RWPE1 (cell line): ENCODE measurements at regions not wholly inside any gene's neighbourhood (a gene's known extent, or its start where the extent isn't known, plus 50 kb on each side); places are given as distances from the start of the nearest gene placed in this dataset.

ENCODE experiments used
- CTCF ChIA-PET: fragments of 350-600 bp; sonication (Branson Sonifier 250); formaldehyde crosslinking; extraction: SDS; loops from one replicate; lab custom pipeline; 2021; lab: Yijun Ruan, JAX
- POLR2A ChIA-PET: fragments of 400-600 bp; formaldehyde crosslinking; extraction: SDS; loops from one replicate; lab custom pipeline; 2020; ENCODE audit warnings: antibody characterized with exemption; ENCODE audit not compliant: low non-redundant PET; lab: Yijun Ruan, JAX
- DNase-seq: peaks from one replicate; pipeline ENCODE4 v3.0.0; 2012; ENCODE audit warnings: low spot score
- H3K27ac ChIP-seq: fragments of 450-650 bp; 2 replicates; pipeline ENCODE4 v1.5.1; 2017
- CTCF ChIP-seq: fragments of 450-650 bp; conservative IDR thresholded peaks from 2 replicates; pipeline ENCODE4 v1.5.1; 2017; ENCODE audit warnings: low read depth, mild to moderate bottlenecking

GRCh38 chr18:64972545-64972944 lies 778.3 kb upstream of the CDH7 start:
- no peak for TF ChIP-seq CTCF
- ChIA-PET POLR2A (no interaction called here), CTCF (interaction anchor here (0.7 kb wide), 1 partner anchor 698 kb away, joined by 4 read pairs; no protein-coding TSS in a partner anchor)
- no peak overlapping the region for H3K27ac ChIP-seq
- no peak for DNase-seq

- CTCF ChIA-PET: no interaction called here
- no peak for DNase-seq
- no peak for TF ChIP-seq CTCF
- no peak overlapping the region for H3K27ac ChIP-seq
- POLR2A ChIA-PET: no interaction called here
These were observed 784.1 kb upstream of the CDH7 start for GRCh38 chr18:64966667-64967066.

GRCh38 chr18:64956465-64956864 lies 794.3 kb upstream of the CDH7 start:
- TF ChIP-seq CTCF: no peak
- CTCF ChIA-PET: interaction anchor here (0.6 kb wide), 1 partner anchor 15 kb away, joined by 5 read pairs; no protein-coding TSS in a partner anchor
- POLR2A ChIA-PET: no interaction called here
- no peak for DNase-seq
- no peak overlapping the region for H3K27ac ChIP-seq

GRCh38 chr18:64949885-64950284 lies 800.9 kb upstream of the CDH7 start:
- POLR2A ChIA-PET: no interaction called here
- DNase-seq: no peak
- CTCF ChIA-PET: no interaction called here
- TF ChIP-seq CTCF: no peak
- no peak overlapping the region for H3K27ac ChIP-seq

- no peak for TF ChIP-seq CTCF
- DNase-seq: no peak
- POLR2A ChIA-PET: no interaction called here
- no peak overlapping the region for H3K27ac ChIP-seq
- CTCF ChIA-PET: no interaction called here
These were observed 787.8 kb upstream of the LINC00305 start for GRCh38 chr18:64936671-64937070.

- CTCF ChIA-PET: no interaction called here
- TF ChIP-seq CTCF: no peak
- no peak overlapping the region for H3K27ac ChIP-seq
- POLR2A ChIA-PET: no interaction called here
- DNase-seq: peak; percentile 13
These were observed 780.1 kb upstream of the LINC00305 start for GRCh38 chr18:64929036-64929435.
